HEK293T (cell line): ENCODE measurements at regions not wholly inside any gene's neighbourhood (a gene's known extent, or its start where the extent isn't known, plus 50 kb on each side); places are given as distances from the start of the nearest gene placed in this dataset.

Source experiments
- ARNT ChIP-seq: fragments of 450-650 bp; IDR thresholded peaks from 2 replicates; pipeline ENCODE4 v1.6.1; 2017; ENCODE audit warnings: mild to moderate bottlenecking
- BHLHE40 ChIP-seq: fragments of 450-650 bp; IDR thresholded peaks from 2 replicates; pipeline ENCODE4 v1.6.1; 2016; ENCODE audit warnings: mild to moderate bottlenecking, moderate library complexity, borderline replicate concordance
- CTBP1 ChIP-seq: fragments of 450-650 bp; IDR thresholded peaks from 2 replicates; pipeline ENCODE4 v1.6.1; 2016; ENCODE audit warnings: borderline replicate concordance
- FOXM1 ChIP-seq: fragments of 450-650 bp; IDR thresholded peaks from 2 replicates; pipeline ENCODE4 v1.6.1; 2017; ENCODE audit warnings: mild to moderate bottlenecking, borderline replicate concordance
- LEF1 ChIP-seq: fragments of 450-650 bp; IDR thresholded peaks from 2 replicates; pipeline ENCODE4 v1.6.1; 2017; ENCODE audit warnings: mild to moderate bottlenecking, borderline replicate concordance
- NFRKB ChIP-seq: fragments of 450-650 bp; IDR thresholded peaks from 2 replicates; pipeline ENCODE4 v1.6.1; 2016; ENCODE audit warnings: mild to moderate bottlenecking, moderate library complexity
- SP1 ChIP-seq: fragments of 450-650 bp; IDR thresholded peaks from 2 replicates; pipeline ENCODE4 v1.6.1; 2017
- SUZ12 ChIP-seq: fragments of 450-650 bp; IDR thresholded peaks from 2 replicates; pipeline ENCODE4 v1.6.1; 2016; ENCODE audit warnings: mild to moderate bottlenecking
- ZNF384 ChIP-seq: fragments of 450-650 bp; IDR thresholded peaks from 2 replicates; pipeline ENCODE4 v1.6.1; 2016
- TF ChIP-seq, protein P1 (sequence below): fragments of 450-650 bp; IDR thresholded peaks from 2 replicates; pipeline ENCODE4 v1.6.1; 2016

DNA sequence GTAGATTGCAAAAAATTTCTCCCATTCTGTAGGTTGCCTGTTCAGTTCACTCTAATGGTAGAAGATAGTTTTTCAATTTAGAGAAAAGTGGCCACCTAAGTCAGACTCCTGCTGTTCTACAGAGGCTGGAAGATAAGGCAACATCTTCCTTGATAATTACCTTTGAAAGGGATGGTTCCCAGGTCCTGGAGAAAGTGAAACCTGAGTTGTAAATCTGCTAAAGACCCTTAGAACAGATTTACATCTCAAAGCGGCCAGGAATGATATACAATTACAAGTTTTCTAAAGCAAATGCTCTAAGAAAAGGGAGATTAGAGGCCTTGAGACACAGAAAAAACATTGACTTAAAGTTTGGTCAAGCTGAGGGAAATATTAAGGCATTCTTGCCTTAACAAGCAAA, 1350.2 kb upstream of the FAM98A start:
- no peak for TF ChIP-seq CTBP1
- no peak for TF ChIP-seq LEF1
- TF ChIP-seq, protein P1, sequence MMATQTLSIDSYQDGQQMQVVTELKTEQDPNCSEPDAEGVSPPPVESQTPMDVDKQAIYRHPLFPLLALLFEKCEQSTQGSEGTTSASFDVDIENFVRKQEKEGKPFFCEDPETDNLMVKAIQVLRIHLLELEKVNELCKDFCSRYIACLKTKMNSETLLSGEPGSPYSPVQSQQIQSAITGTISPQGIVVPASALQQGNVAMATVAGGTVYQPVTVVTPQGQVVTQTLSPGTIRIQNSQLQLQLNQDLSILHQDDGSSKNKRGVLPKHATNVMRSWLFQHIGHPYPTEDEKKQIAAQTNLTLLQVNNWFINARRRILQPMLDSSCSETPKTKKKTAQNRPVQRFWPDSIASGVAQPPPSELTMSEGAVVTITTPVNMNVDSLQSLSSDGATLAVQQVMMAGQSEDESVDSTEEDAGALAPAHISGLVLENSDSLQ: no peak
- TF ChIP-seq FOXM1: no peak
- TF ChIP-seq SP1: no peak
- TF ChIP-seq ARNT: no peak
- TF ChIP-seq BHLHE40: no peak
- no peak for TF ChIP-seq NFRKB
- no peak for TF ChIP-seq SUZ12
- no peak for TF ChIP-seq ZNF384
